SK-N-SH treated with all-trans-retinoic acid at 6 μM for 48 hours (cell line): ENCODE measurements at regions not wholly inside any gene's neighbourhood (a gene's known extent, or its start where the extent isn't known, plus 50 kb on each side); places are given as distances from the start of the nearest gene placed in this dataset.

Experiments used
- ARNTL ChIP-seq: fragments of 450-650 bp; formaldehyde crosslinking; IDR thresholded peaks from 2 replicates; pipeline ENCODE4 v1.5.0; 2020; ENCODE audit warnings: low read depth, mild to moderate bottlenecking, moderate library complexity, borderline replicate concordance
- BACH2 ChIP-seq: fragments of 250-450 bp; sonication (Bioruptor Pico); IDR thresholded peaks from 2 replicates; pipeline ENCODE4 v1.9.0; 2021; ENCODE audit warnings: mild to moderate bottlenecking, borderline replicate concordance
- CSDC2 ChIP-seq: fragments of 250-450 bp; sonication (Bioruptor Pico); IDR thresholded peaks from 2 replicates; pipeline ENCODE4 v1.5.0; 2020; ENCODE audit warnings: mild to moderate bottlenecking, moderate library complexity
- ESRRG ChIP-seq: fragments of 250-450 bp; sonication (Bioruptor Pico); IDR thresholded peaks from 2 replicates; pipeline ENCODE4 v1.6.1; 2021; ENCODE audit warnings: mild to moderate bottlenecking
- GLIS3 ChIP-seq: fragments of 250-450 bp; sonication (Bioruptor Pico); IDR thresholded peaks from 2 replicates; pipeline ENCODE4 v1.5.0; 2020; ENCODE audit warnings: mild to moderate bottlenecking, moderate library complexity
- OSR1 ChIP-seq: fragments of 250-450 bp; sonication (Bioruptor Pico); IDR thresholded peaks from 2 replicates; pipeline ENCODE4 v1.8.0; 2022; ENCODE audit warnings: moderate library complexity, mild to moderate bottlenecking, inconsistent platforms
- POU6F1 ChIP-seq: fragments of 250-450 bp; sonication (Bioruptor Pico); IDR thresholded peaks from 2 replicates; pipeline ENCODE4 v1.8.0; 2021; ENCODE audit warnings: low read depth, mild to moderate bottlenecking, moderate library complexity, borderline replicate concordance
- PPARA ChIP-seq: fragments of 250-450 bp; sonication (Bioruptor Pico); IDR thresholded peaks from 2 replicates; pipeline ENCODE4 v1.5.0; 2020; ENCODE audit warnings: mild to moderate bottlenecking, borderline replicate concordance
- TOX ChIP-seq: fragments of 250-450 bp; sonication (Bioruptor Pico); IDR thresholded peaks from 2 replicates; pipeline ENCODE4 v1.8.0; 2021; ENCODE audit warnings: mild to moderate bottlenecking, moderate library complexity, borderline replicate concordance
- ZC3H10 ChIP-seq: fragments of 250-450 bp; sonication (Bioruptor Pico); IDR thresholded peaks from 2 replicates; pipeline ENCODE4 v1.5.1; 2021; ENCODE audit warnings: mild to moderate bottlenecking, moderate library complexity
- ZFP3 ChIP-seq: fragments of 250-450 bp; sonication (Bioruptor Pico); IDR thresholded peaks from 2 replicates; pipeline ENCODE4 v1.5.0; 2020; ENCODE audit warnings: mild to moderate bottlenecking, moderate library complexity
- ZNF565 ChIP-seq: fragments of 450-650 bp; formaldehyde crosslinking; conservative IDR thresholded peaks from 2 replicates; pipeline ENCODE4 v1.5.0; 2020; ENCODE audit warnings: low read depth, mild to moderate bottlenecking, moderate library complexity
- TF ChIP-seq, protein P1 (sequence below): fragments of 250-450 bp; sonication (Bioruptor Pico); IDR thresholded peaks from 2 replicates; pipeline ENCODE4 v1.8.0; 2020; ENCODE audit warnings: mild to moderate bottlenecking, moderate library complexity, borderline replicate concordance
- TF ChIP-seq, protein P2 (sequence below): fragments of 250-450 bp; sonication (Bioruptor Pico); IDR thresholded peaks from 2 replicates; pipeline ENCODE4 v1.5.1; 2020; ENCODE audit warnings: low read depth, mild to moderate bottlenecking, moderate library complexity

GRCh38 chr16:85172455-85173145 is 60.3 kb upstream of the CIBAR2 start:
- 0 out of 2 replicates have a peak, but pooled peaks have one; percentile 50 for TF ChIP-seq GLIS3
- no peak for TF ChIP-seq ESRRG
- no peak for TF ChIP-seq ZC3H10 (CRISPR knock-in tag)
- TF ChIP-seq OSR1: no peak
- no peak for TF ChIP-seq ARNTL (CRISPR knock-in tag)
- TF ChIP-seq, protein P1, sequence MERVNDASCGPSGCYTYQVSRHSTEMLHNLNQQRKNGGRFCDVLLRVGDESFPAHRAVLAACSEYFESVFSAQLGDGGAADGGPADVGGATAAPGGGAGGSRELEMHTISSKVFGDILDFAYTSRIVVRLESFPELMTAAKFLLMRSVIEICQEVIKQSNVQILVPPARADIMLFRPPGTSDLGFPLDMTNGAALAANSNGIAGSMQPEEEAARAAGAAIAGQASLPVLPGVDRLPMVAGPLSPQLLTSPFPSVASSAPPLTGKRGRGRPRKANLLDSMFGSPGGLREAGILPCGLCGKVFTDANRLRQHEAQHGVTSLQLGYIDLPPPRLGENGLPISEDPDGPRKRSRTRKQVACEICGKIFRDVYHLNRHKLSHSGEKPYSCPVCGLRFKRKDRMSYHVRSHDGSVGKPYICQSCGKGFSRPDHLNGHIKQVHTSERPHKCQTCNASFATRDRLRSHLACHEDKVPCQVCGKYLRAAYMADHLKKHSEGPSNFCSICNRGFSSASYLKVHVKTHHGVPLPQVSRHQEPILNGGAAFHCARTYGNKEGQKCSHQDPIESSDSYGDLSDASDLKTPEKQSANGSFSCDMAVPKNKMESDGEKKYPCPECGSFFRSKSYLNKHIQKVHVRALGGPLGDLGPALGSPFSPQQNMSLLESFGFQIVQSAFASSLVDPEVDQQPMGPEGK (CRISPR knock-in tag): no peak
- no peak for TF ChIP-seq BACH2 (CRISPR knock-in tag)
- TF ChIP-seq TOX (CRISPR knock-in tag): no peak
- TF ChIP-seq ZNF565: no peak
- TF ChIP-seq PPARA (CRISPR knock-in tag): no peak
- TF ChIP-seq, protein P2, sequence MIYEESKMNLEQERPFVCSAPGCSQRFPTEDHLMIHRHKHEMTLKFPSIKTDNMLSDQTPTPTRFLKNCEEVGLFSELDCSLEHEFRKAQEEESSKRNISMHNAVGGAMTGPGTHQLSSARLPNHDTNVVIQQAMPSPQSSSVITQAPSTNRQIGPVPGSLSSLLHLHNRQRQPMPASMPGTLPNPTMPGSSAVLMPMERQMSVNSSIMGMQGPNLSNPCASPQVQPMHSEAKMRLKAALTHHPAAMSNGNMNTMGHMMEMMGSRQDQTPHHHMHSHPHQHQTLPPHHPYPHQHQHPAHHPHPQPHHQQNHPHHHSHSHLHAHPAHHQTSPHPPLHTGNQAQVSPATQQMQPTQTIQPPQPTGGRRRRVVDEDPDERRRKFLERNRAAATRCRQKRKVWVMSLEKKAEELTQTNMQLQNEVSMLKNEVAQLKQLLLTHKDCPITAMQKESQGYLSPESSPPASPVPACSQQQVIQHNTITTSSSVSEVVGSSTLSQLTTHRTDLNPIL (CRISPR knock-in tag): no peak
- no peak for TF ChIP-seq ZFP3
- TF ChIP-seq POU6F1 (CRISPR knock-in tag): no peak
- TF ChIP-seq CSDC2: no peak
